HUDEP-2 (cell line): ENCODE measurements at regions not wholly inside any gene's neighbourhood (a gene's known extent, or its start where the extent isn't known, plus 50 kb on each side); places are given as distances from the start of the nearest gene placed in this dataset.

Experiments
- DNase-seq, 76 experiments: peaks; one replicate each; lab custom pipeline; 2025; ENCODE audit not compliant: unreplicated experiment in 76 of 76; lab: John Stamatoyannopoulos, UW

DNA sequence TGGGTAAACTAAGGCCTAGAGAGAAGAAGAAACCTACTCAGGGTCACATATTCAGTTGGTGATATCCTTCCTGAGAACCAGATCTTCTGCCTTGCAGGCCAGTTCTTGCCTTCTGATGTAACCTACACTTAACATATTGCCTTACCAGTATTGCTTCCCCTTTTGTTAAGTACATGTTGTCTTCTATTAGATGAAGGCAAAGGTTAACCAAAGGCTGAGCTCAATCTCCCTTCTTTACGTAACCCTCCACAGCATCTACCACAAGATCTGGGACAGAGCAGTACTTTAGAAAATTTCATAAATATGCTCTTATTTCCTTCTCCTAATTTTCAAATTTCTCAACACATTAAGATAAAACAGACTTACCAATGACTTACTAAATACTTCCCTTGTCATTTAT lies 474.4 kb downstream of the SH2D1A start:
- no peak for DNase-seq

DNA sequence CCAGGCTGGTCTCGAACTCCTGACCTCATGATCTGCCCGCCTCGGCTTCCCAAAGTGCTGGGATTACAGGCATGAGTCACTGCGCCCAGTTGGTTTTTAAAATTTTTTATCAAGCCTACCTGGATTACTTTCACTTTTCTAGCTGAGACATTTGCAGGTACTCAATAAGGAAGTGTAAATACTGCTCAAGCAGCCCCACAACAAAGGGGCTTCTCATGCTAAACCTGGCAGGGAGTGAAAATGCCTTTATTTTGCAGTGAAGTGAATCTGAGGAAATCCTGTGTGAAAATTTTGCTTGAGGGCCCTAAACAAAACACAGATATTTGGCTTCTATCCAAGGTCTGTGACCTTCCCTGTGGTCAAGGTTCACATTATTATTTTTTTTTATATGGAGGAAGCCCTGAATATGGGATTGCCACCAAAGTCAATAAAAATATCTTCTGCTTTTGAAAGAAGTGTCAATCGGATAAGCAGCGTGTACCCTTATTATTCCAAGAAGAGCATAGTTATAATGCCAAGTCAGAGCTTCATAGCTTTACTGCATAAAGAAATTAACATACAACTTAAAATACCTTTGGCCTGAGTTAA lies 481.0 kb downstream of the SH2D1A start:
- DNase-seq = no peak

DNA sequence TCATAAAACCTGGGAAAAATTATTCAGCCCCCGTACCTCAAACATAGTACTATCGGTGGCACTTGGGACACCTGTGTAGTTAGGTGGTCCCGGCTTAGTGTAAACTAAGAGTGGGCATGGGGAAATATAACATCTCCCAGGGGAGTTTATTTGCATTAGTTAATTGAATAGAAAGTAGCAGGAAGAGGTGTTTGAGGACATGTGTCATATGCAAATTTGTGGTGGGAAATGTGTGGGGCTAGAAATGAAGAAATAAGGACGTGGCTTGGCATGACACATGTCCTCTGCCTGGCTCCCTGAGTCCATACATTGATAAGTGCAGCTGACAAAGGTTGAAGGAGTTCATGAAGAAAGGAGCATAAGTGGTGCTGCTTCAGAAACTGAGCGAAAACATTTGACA lies 483.6 kb downstream of the SH2D1A start:
- no peak for DNase-seq

GRCh38 chrX:124836786-124837185 lies 482.9 kb upstream of the TEX13C start:
- no peak for DNase-seq

DNA sequence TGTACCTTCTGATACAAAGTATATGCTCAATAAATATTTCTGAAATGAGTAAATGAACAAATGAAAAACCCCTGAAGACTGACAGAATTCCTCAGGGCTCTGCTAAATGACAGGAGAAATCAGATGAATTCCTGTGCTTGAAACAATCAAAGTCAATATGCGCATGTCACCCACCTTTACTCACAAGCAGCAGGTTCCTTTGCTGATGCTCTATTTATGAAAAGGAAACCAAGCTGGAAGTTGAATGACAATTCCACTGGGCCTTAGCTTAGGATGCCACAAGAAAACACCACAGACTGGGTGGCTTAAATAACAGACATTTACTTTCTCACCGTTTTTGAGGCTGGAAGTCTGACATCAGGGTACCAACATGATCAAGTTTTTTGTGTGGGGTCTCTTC lies 477.5 kb upstream of the TEX13C start:
- no peak for DNase-seq

- DNase-seq = peak in 29 of 76 experiments; percentile 0 to 66 (median 33)
Measured at GRCh38 chrX:124860736-124861135, 458.9 kb upstream of the TEX13C start.

DNA sequence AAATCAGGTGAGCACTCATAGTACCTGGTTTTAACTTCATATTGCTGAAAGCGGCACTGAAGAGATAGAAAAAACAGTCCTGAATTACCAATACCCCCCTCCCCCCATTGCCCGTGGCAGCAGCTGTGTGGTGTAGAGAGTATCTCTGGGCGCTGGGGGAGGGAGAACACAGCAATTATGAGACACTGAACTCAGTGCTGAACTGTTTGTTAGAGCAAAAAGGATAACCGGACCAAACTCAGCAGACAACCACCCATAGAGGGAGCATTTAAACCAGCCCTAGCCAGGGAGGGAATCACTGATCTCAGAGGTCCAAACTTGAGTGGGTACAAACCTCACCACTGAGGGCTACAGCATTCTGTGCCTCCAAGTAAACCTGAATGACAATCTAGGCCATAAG lies 457.4 kb upstream of the TEX13C start:
- peak in 1 of 76 experiments; percentile 1 for DNase-seq

- no peak for DNase-seq
Measured at GRCh38 chrX:124863303-124863702, 456.4 kb upstream of the TEX13C start.

DNA sequence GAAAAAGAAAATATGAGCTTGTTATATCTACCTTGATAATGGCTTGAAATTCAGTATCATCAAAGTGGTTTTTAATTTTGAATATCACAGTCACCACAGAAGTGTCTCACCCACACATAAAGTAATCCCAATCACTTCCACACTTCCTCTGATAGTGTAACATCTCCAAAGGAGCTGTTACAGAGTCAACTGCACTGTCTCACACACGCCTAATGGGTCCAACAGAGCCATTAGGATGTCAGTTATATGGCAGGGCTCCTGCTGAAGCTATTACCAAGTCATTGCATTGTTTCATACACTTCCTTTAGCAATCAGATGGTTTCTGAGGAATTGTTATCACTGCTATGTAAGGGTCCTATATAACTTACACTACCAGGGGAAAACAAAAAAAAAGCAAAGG lies 432.1 kb upstream of the TEX13C start:
- no peak for DNase-seq

GRCh38 chrX:124895947-124896346 lies 423.7 kb upstream of the TEX13C start:
- no peak for DNase-seq

- DNase-seq = no peak
Measured at GRCh38 chrX:124902953-124903352, 416.7 kb upstream of the TEX13C start.

DNA sequence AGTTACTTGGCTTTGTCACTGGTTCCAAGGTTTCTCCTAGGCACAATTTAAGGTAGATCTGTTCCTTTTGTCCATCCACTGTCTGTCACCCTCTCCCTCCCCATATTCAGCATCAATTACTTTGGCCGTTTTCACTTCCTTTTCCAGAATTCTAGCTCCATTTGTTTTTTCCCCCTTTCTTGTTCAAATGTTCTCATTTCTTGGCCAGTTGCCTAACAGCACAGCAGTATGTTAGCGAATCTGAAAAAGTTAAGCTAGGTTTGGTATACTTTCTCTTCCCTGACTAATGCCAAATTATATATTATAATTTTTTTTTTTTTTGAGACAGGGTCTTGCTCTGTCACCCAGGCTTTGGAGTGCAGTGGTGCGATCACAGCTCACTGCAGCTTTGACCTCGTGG lies 409.1 kb upstream of the TEX13C start:
- no peak for DNase-seq

GRCh38 chrX:124917011-124917410 lies 402.7 kb upstream of the TEX13C start:
- no peak for DNase-seq

DNA sequence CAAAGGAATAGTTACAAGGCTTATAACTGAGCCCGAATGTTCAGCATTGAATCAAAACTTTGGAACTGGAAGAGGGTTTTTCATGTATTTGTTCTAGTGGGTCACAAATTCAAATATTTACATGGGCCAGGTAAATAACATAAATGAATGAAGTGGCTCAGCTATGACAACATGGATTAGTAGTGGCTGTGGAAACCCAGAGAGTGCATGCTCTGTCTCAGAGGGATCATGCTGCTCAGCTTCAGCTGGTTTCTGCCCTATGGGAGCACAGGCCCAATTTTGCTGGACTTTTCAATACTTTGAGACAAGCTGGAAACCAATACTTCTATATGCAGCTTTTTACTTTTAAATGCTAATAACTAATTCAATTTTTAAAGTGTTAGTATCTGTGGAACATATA lies 394.0 kb upstream of the TEX13C start:
- DNase-seq = no peak

- no peak for DNase-seq
Measured at GRCh38 chrX:124931241-124931640, 388.4 kb upstream of the TEX13C start.

DNA sequence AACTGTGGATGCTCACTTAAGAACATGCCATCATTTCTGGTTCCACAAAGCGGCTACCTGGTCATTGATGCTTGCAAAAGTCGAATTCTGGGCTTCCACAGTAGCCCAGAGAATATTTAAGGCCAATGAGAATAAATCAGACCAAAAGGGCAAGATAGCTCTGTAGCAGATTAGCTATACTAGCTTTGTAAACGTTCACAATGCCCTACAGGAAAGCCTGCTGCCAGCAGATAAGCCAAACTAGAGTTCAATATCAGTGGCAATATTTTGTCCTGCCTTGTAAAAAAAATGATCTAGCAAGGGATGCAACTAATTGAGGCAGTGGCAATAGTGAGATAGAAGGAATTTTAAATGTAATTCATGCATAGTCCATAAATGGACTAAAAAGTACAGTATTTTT lies 387.7 kb upstream of the TEX13C start:
- DNase-seq = peak in 1 of 76 experiments; percentile 0

- no peak for DNase-seq
Measured at GRCh38 chrX:124938715-124939114, 381.0 kb upstream of the TEX13C start.

DNA sequence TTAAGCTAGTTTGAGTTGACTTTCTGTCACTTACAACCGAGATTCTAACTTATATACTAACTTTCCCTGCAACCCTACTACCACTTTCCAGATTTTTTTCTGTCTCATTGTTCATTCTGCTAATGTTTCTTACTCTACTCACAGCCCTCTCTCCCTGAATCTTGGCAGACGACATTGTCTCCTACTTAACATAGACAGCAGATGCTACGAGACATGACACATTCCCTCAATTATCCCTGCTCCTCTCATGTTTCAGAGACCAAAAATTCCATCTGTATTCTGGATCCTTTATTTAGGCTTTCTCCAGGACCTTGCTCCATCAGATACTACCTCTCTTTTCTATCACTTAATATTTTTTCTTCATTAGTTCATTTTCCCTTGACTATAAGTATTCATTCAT lies 379.1 kb upstream of the TEX13C start:
- DNase-seq = no peak

- no peak for DNase-seq
Measured at GRCh38 chrX:124954402-124954801, 365.3 kb upstream of the TEX13C start.

DNA sequence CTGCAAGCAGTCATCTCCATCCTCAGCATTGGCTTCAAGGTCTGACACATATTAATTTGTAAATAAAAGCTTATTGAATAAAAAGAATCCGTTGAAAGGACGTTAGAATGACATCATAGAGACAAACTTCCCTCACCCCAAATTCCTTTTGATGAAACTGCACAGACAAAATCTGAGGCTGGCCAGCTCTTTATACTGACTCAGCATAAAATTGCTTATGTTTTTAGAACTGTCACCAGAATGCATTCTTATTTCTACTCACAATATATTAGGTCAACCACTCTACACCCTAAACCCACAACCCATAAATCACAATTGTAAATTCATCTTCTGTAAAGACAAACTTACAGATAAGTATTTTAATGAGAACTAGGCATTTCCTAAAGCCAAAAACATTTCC lies 359.2 kb upstream of the TEX13C start:
- no peak for DNase-seq

DNA sequence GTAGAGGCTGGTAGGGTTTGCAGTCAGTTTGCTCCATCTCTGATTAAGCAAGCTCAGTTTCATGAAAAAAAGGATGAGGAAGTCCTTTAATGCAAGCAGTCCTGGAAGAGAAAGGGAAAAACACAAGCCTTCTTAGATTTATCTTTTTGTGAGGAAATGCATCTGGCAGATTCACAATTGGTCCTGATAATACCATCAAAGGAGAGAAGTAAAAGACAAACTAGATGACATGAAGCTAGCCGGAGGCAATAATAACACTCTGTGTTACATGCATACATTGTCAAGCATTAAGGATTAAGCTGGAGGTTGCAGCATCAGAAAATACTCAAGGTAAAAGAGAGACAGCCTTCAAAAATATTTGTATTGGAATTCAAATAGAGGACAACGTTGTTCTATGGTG lies 356.0 kb upstream of the TEX13C start, which contains the start of gene TENM1:
Gene TENM1 (minus strand): TSS at position 101 of the 400 bp plus-strand sequence.
- no peak for DNase-seq

GRCh38 chrX:124975456-124975855 lies 344.2 kb upstream of the TEX13C start:
- no peak for DNase-seq

- no peak for DNase-seq
Measured at GRCh38 chrX:124981420-124981819, 338.3 kb upstream of the TEX13C start.
